GM19025 (cell line): ENCODE measurements at regions not wholly inside any gene's neighbourhood (a gene's known extent, or its start where the extent isn't known, plus 50 kb on each side); places are given as distances from the start of the nearest gene placed in this dataset.
"Not testable (repeated sequence)": the region's sequence is repeated elsewhere in the genome, so short reads cannot be mapped to it uniquely, and the experiment has no call there.

Experiments used
- ATAC-seq: cut with Tn5 transposase; IDR thresholded peaks from one replicate; pipeline ENCODE4 v1.9.1; 2021; ENCODE audit warnings: mild to moderate bottlenecking, low read depth, moderate library complexity; ENCODE audit not compliant: unreplicated experiment

DNA sequence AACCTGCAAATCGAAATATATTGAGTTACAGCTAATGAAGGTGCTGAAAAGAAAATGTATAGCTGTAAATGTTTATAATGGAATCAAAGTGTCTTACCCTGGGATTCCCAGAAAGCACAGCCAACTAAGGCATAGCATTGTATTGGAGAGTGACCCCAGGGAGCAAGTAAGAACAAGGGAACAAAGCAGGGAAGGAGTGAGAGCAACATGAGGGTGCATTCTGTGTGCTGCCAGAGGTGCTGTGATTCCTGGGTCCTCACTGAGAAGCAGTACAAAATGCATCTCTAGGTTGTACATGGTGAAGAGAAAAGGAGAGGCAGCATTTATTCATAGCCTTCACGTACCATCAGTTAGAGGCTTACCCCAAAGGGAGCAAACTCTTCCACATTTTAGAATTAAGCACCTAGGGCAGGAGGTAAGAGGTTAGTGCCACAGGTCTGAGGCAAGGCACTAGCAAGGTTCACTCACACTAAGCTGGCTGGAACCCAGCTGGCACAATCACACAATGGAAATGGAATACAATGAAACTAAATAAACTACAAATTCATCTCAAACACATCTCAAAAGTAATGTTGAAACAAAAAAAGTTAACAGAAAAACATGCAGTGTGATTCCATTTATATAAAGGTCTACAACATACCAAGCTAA, 151.5 kb upstream of the C2CD4B start:
- no peak for ATAC-seq

- ATAC-seq, result no peak
Observed at GRCh38 chr15:62320259-62320658, 155.2 kb upstream of the C2CD4B start.

DNA sequence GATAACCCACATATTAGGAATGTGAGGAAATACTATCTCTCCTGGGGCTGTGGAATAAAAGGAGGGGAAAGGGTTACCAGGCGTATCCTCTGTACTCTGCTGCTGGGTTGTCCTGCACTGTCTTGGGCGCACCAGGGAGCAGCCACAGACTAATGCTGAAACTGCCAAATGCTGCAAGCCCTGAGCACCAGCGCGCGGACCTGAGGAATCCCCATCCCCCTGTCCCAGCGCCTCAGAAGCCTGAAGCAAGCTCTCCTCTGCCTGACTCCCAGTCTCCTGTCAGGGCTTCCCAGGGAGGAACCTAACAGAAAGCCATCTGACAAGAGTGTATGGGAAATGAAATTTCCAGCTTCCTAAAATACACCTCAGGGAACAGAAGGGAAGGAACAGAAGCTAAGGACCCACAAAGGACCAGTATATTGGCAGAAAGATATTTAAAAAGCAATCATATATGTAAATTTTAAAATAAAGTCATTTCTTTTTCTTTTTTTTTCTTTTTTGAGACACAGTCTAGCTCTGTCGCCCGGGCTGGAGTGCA, 158.3 kb upstream of the C2CD4B start:
- ATAC-seq, result no peak

GRCh38 chr15:62324382-62324781, 159.3 kb upstream of the C2CD4B start:
- no peak for ATAC-seq

DNA sequence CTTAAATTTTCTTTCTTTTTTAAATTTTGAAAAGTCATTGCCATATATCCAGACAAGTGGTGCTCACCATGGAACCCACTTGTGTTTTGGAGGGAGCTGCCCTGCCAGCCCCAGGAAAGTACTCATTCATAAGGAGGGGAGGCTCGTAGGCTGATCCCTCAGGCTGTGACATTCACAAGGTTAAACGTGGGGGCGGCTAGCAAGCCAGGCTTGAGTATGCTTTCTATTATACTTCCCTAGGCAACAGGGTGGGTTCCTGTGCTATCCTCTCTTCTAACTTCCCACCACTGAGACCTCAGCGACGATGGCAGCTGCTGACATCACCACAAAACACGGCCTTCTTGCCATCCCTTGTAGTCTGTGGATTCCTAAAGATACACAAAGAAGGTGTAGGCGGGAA, 160.5 kb upstream of the C2CD4B start:
- no peak for ATAC-seq

- no peak for ATAC-seq
Observed at GRCh38 chr15:62326460-62327011, 161.5 kb upstream of the C2CD4B start.

DNA sequence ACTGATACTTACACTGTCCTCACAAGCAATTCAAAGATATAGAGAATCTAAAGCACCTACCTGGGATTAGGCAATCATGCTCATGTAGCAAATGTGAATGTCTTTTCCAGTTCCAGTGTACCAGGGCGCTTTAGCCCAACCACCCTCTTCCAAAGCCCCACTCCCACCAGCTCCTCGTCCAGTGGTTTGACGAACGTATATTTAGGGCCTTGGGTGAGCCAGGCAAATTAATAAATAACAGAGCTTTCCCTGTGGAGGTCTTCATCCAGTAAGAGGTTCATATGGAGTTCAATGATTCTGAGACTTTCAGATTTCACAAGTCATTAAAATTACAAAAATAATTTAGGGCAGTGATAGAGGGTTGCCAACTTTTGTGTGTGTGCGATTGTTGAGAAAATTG, 162.3 kb upstream of the C2CD4B start:
- no peak for ATAC-seq

DNA sequence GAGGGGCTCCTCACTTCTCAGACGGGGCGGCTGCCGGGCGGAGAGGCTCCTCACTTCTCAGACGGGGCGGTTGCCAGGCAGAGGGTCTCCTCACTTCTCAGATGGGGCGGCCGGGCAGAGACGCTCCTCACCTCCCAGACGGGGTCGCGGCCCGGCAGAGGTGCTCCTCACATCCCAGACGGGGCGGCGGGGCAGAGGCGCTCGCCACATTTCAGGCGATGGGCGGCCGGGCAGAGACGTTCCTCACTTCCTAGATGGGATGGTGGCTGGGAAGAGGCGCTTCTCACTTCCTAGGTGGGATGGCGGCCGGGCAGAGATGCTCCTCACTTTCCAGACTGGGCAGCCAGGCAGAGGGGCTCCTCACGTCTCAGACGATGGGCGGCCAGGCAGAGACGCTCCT, 167.4 kb upstream of the C2CD4B start:
- not testable (repeated sequence) for ATAC-seq

DNA sequence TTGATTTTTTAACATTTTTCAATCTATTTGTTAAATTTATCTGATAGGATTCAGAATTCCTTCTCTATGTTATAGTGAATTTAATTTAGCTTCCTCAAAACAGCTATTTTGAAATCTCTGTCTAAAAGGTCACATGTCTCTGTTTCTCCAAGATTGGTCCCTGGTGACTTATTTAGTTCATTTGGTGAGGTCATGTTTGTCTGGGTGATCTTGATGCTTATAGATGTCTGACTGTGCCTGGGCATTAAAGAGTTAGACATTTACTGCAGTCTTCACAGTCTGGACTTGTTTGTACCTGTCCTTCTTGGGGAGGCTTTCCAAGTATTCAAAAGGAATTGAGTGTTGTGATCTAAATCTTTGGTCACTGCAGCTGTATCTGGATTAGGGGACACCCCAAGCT, 169.5 kb upstream of the C2CD4B start:
- no peak for ATAC-seq

DNA sequence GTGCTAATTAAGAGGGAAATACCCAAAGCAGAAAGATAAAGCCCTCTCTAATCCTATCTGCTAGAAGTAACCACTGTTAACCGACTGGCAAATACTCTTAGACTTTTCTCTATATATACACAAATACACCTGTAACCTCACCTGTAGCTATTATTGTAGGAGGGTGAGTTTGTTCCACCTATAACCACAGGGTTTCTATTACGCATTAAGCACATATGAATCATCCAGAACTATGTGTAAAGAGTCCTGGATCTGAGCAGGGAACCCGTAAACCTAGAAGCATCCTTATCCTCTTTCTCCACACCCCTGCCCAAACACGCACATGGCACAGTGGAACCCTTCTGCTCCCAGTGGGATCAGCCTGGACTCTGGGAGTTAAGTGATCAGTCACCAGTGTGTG, 172.8 kb upstream of the C2CD4B start:
- ATAC-seq, result no peak

DNA sequence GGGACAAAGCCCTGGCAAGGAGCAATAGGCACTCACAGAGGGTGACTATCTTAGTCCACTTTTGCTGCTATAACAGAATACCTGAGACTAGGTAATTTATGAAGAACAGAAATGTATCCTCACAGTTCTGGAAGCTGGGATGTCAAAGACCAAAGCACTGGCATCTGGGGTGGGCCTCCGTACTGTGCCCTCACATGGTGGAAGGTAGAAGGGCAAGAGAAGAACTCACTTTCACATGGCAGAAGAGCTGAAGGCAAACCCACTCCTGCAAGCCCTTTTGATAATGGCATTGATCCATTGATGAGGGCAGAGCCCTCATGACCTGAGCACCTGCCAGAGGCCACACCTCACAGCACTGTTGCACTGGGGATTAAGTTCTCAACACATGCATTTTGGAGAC, 173.4 kb upstream of the C2CD4B start:
- ATAC-seq, result no peak

DNA sequence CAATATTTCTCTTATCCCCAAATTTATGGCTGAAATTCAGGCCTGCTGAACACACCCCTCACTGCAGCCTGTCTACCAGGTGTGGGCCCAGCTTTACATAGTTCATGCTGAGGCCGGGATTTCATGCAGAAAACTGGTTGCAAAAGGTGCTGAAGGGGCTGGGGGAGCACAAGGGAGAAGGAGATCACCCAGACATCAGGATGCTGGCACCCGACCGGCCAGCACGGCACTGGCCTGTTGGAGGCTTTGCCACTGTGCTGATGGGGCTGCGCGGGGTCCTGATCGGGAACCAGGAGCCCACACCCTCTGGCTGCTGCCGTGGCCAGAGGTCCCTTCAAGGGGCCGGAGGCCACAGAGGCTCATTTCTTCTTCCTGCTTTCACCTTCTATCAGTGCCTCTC, 177.9 kb upstream of the C2CD4B start:
- no peak for ATAC-seq

DNA sequence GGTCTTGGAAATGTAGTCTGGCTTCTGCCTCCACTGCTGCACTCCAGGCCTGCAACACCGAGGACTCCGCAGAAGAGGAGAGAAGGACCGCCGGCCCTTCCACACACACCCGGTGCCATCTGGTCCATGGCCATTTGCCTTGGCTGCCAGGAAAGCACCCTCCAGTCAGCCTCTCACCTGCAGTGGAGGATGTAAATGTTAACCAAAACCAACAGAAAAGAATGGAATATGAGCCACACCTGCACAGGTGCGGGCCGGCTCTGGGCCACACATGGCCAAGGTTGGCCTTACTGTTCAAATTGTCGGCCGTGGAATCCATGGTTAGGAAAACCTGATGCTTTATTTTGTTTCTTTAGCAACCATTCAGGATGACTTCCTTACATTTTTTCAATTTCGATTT, 178.3 kb upstream of the C2CD4B start:
- no peak for ATAC-seq

GRCh38 chr15:62344806-62345539, 179.9 kb upstream of the C2CD4B start:
- no peak for ATAC-seq

DNA sequence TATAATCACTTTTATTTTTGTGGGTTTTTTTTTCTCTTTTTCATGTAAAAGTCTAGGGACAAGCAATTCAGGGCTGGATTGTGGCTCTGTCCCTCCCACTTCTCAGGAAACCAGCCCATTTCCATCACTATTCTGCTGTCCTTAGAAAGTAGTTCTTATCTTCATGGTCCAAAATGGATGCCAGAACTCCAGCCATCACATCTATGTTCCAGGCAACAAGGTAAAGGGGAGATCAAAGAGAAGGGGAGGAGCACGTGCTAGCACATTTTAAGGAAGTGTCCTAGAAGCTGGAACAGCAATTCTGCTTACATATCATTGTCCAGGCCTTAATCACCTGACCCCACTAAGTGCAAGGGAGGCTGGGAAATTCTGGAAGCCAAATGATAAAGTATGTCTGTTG, 181.1 kb upstream of the C2CD4B start:
- no peak for ATAC-seq

GRCh38 chr15:62348118-62348517, 183.0 kb upstream of the C2CD4B start:
- no peak for ATAC-seq

DNA sequence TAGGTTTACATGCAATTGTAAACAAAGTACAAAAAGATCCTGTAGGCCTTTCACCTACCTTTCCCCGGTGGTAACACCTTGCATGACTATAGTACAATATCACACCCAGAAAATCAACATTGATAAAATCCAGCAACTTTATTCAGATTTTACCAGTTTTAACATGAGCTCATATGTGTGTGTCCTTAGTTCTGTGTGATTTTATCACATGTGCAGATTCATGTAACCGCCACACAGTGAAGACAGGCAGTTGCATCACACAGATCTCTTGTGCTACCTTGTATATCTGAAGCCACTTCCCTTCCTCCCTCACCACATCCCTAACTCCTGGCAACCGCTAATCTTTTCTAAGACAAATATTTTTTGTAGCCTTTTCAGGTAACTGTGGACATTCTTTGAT, 183.5 kb upstream of the C2CD4B start:
- ATAC-seq, result no peak

DNA sequence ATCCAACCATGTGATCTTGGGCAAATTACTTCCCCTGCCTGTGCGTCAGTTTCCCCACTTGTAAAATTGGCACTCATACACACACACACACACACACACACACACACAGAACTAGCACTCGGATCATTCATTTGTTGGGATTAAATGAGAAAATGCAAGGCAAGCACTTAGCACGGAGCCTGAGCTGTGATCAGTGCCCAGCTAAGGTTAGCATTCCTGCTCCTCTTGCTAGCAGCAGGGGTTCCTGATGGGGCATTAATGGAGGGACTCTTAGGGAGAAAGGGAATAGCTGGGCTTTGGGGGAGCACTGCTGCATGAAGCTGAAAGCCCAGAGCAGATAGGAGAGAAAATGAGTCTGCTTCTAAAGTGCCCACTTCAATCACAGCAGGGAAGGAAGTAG, 187.7 kb upstream of the C2CD4B start:
- ATAC-seq, result no peak

DNA sequence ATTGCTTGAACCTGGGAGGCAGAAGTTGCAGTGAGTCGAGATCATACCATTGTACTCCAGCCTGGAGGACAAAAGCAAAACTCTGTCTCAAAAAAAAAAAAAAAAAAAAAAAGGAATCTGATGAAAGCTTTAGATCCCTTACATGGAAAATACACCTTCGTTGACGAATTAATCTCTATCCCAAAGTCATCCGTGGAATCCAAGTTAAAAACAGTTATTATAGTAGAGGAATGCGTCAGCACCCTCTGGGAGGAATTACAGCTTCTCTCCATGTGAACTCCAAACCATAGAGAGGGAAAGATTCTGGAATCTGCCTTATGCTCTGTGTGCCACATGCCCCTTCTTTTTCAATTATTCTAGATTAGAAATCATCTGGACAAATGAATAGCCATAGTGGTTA, 192.3 kb upstream of the C2CD4B start:
- ATAC-seq, result no peak

DNA sequence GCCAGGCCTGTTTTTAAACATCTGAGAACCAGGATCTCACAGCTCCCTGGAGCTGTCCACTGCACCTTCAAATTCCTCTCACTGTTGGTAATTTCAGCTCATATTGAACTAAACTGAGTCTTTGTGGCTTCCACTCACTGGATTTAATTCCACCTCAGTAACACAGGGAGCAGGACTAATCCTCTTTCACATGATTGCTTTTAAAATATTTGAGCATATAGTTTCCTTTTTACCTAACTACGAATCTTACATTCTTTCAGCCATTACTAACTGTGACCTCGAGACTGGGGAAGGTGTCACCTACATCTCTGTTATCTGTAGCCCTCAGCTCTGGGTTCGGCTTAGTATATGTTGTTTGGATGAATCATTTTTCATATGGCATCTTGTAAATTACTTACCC, 194.3 kb upstream of the C2CD4B start:
- no peak for ATAC-seq

DNA sequence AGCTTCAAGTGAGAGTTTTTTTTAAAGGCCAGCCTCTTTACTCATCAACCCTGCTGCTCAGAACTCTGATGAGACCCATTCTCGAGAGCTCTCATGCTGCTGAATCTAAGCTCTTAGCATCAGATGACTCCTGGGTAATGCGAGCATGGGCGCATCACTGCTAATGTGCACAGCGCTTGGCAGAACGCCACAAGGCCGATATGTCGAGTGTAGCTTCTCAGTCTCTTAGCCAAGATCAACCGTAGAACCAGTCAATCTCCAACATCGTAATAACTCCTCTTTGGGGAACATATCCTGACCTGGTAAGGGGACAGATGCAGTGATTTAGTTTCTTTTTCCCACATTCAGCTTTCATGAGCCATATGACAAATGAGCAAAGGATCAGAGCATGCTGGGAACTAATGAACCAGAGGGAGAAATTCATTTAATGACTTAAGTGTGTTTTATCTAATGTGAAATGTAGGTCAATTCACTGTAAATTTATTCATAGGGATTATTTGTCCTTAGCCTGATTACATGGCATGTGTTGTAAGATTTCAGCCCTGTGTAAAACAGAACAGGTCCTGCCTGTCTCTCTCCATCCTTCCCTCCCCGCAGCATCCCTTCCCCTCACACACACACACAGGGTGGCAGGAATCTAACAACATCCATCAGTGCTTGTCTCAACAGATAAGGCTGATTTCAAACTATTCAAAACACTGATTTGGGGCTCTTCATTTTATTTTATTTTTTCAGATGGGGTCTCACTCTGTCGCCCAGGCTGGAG, 195.4 kb upstream of the C2CD4B start:
- no peak for ATAC-seq
